ENCODE measurements at regions not wholly inside any gene's neighbourhood (a gene's known extent, or its start where the extent isn't known, plus 50 kb on each side); places are given as distances from the start of the nearest gene placed in this dataset.

GRCh38 chr7:98745722-98746318 is 124.0 kb downstream of the TMEM130 start:
- no peaks in the 10 kb centered on the region for H3K4me1 ChIP-seq (ENCODE audit: control insufficient read depth in 2 of 2, insufficient read depth in 2 of 2, low read length in 2 of 2)
- no peaks in the 10 kb centered on the region for H3K9me3 ChIP-seq (ENCODE audit: control insufficient read depth in 2 of 2, low read length in 2 of 2)
- no peak overlapping the region for H3K27ac ChIP-seq (ENCODE audit: low read depth in 2 of 2, low read length in 2 of 2)
- no peaks in the 10 kb centered on the region for H3K36me3 ChIP-seq (ENCODE audit: control insufficient read depth in 2 of 2, insufficient read depth in 2 of 2, low read length in 2 of 2)
- H3K4me3 ChIP-seq (ENCODE audit: low read length in 2 of 2), result no peak overlapping the region
- no peak overlapping the region for H3K9ac ChIP-seq (ENCODE audit: low read depth in 1 of 2, low read length in 2 of 2)
- H3K27me3 ChIP-seq (ENCODE audit: control insufficient read depth in 2 of 2, insufficient read depth in 2 of 2, low read length in 2 of 2), result no peaks in the 10 kb centered on the region

- no peaks in the 10 kb centered on the region for H3K9me3 ChIP-seq (ENCODE audit: control insufficient read depth in 2 of 2, low read length in 2 of 2)
- H3K27me3 ChIP-seq (ENCODE audit: control insufficient read depth in 2 of 2, insufficient read depth in 2 of 2, low read length in 2 of 2), result no peaks in the 10 kb centered on the region
- H3K9ac ChIP-seq (ENCODE audit: low read depth in 1 of 2, low read length in 2 of 2), result no peak overlapping the region
- no peak overlapping the region for H3K27ac ChIP-seq (ENCODE audit: low read depth in 2 of 2, low read length in 2 of 2)
- no peaks in the 10 kb centered on the region for H3K36me3 ChIP-seq (ENCODE audit: control insufficient read depth in 2 of 2, insufficient read depth in 2 of 2, low read length in 2 of 2)
- H3K4me3 ChIP-seq (ENCODE audit: low read length in 2 of 2), result no peak overlapping the region
- no peaks in the 10 kb centered on the region for H3K4me1 ChIP-seq (ENCODE audit: control insufficient read depth in 2 of 2, insufficient read depth in 2 of 2, low read length in 2 of 2)
Measured at GRCh38 chr7:98748090-98748489, 121.7 kb downstream of the TMEM130 start.

GRCh38 chr7:98753176-98753575 is 116.6 kb downstream of the TMEM130 start:
- H3K27ac ChIP-seq (ENCODE audit: low read depth in 2 of 2, low read length in 2 of 2), result no peak overlapping the region
- no peaks in the 10 kb centered on the region for H3K27me3 ChIP-seq (ENCODE audit: control insufficient read depth in 2 of 2, insufficient read depth in 2 of 2, low read length in 2 of 2)
- H3K9me3 ChIP-seq (ENCODE audit: control insufficient read depth in 2 of 2, low read length in 2 of 2), result no peaks in the 10 kb centered on the region
- H3K4me3 ChIP-seq (ENCODE audit: low read length in 2 of 2), result no peak overlapping the region
- H3K9ac ChIP-seq (ENCODE audit: low read depth in 1 of 2, low read length in 2 of 2), result no peak overlapping the region
- H3K36me3 ChIP-seq (ENCODE audit: control insufficient read depth in 2 of 2, insufficient read depth in 2 of 2, low read length in 2 of 2), result no peaks in the 10 kb centered on the region
- H3K4me1 ChIP-seq (ENCODE audit: control insufficient read depth in 2 of 2, insufficient read depth in 2 of 2, low read length in 2 of 2), result no peaks in the 10 kb centered on the region

- no peak overlapping the region for H3K9ac ChIP-seq (ENCODE audit: low read depth in 1 of 2, low read length in 2 of 2)
- no peak overlapping the region for H3K4me3 ChIP-seq (ENCODE audit: low read length in 2 of 2)
- H3K36me3 ChIP-seq (ENCODE audit: control insufficient read depth in 2 of 2, insufficient read depth in 2 of 2, low read length in 2 of 2), result no peaks in the 10 kb centered on the region
- no peaks in the 10 kb centered on the region for H3K27me3 ChIP-seq (ENCODE audit: control insufficient read depth in 2 of 2, insufficient read depth in 2 of 2, low read length in 2 of 2)
- H3K4me1 ChIP-seq (ENCODE audit: control insufficient read depth in 2 of 2, insufficient read depth in 2 of 2, low read length in 2 of 2), result no peaks in the 10 kb centered on the region
- no peaks in the 10 kb centered on the region for H3K9me3 ChIP-seq (ENCODE audit: control insufficient read depth in 2 of 2, low read length in 2 of 2)
- H3K27ac ChIP-seq (ENCODE audit: low read depth in 2 of 2, low read length in 2 of 2), result no peak overlapping the region
Measured at GRCh38 chr7:98753989-98754479, 115.8 kb downstream of the TMEM130 start.

GRCh38 chr7:98755138-98755898 is 114.5 kb downstream of the TMEM130 start:
- no peak overlapping the region for H3K4me3 ChIP-seq (ENCODE audit: low read length in 2 of 2)
- no peak overlapping the region for H3K27ac ChIP-seq (ENCODE audit: low read depth in 2 of 2, low read length in 2 of 2)
- H3K9ac ChIP-seq (ENCODE audit: low read depth in 1 of 2, low read length in 2 of 2), result no peak overlapping the region
- no peaks in the 10 kb centered on the region for H3K27me3 ChIP-seq (ENCODE audit: control insufficient read depth in 2 of 2, insufficient read depth in 2 of 2, low read length in 2 of 2)
- H3K9me3 ChIP-seq (ENCODE audit: control insufficient read depth in 2 of 2, low read length in 2 of 2), result no peaks in the 10 kb centered on the region
- H3K36me3 ChIP-seq (ENCODE audit: control insufficient read depth in 2 of 2, insufficient read depth in 2 of 2, low read length in 2 of 2), result no peaks in the 10 kb centered on the region
- no peaks in the 10 kb centered on the region for H3K4me1 ChIP-seq (ENCODE audit: control insufficient read depth in 2 of 2, insufficient read depth in 2 of 2, low read length in 2 of 2)

- H3K27me3 ChIP-seq (ENCODE audit: control insufficient read depth in 2 of 2, insufficient read depth in 2 of 2, low read length in 2 of 2), result no peaks in the 10 kb centered on the region
- no peaks in the 10 kb centered on the region for H3K4me1 ChIP-seq (ENCODE audit: control insufficient read depth in 2 of 2, insufficient read depth in 2 of 2, low read length in 2 of 2)
- no peaks in the 10 kb centered on the region for H3K9me3 ChIP-seq (ENCODE audit: control insufficient read depth in 2 of 2, low read length in 2 of 2)
- H3K36me3 ChIP-seq (ENCODE audit: control insufficient read depth in 2 of 2, insufficient read depth in 2 of 2, low read length in 2 of 2), result no peaks in the 10 kb centered on the region
- H3K4me3 ChIP-seq (ENCODE audit: low read length in 2 of 2), result no peak overlapping the region
- no peak overlapping the region for H3K9ac ChIP-seq (ENCODE audit: low read depth in 1 of 2, low read length in 2 of 2)
- no peak overlapping the region for H3K27ac ChIP-seq (ENCODE audit: low read depth in 2 of 2, low read length in 2 of 2)
Measured at GRCh38 chr7:98758157-98758556, 111.7 kb downstream of the TMEM130 start.

GRCh38 chr7:98760201-98760651 is 109.6 kb downstream of the TMEM130 start:
- Histone ChIP-seq H3K9me3 (ENCODE audit: control insufficient read depth in 2 of 2, low read length in 2 of 2) (no peaks in the 10 kb centered on the region), H3K4me1 (ENCODE audit: control insufficient read depth in 2 of 2, insufficient read depth in 2 of 2, low read length in 2 of 2) (no peaks in the 10 kb centered on the region), H3K4me3 (ENCODE audit: low read length in 2 of 2) (no peak overlapping the region), H3K36me3 (ENCODE audit: control insufficient read depth in 2 of 2, insufficient read depth in 2 of 2, low read length in 2 of 2) (no peaks in the 10 kb centered on the region), H3K27me3 (ENCODE audit: control insufficient read depth in 2 of 2, insufficient read depth in 2 of 2, low read length in 2 of 2) (no peaks in the 10 kb centered on the region), H3K27ac (ENCODE audit: low read depth in 2 of 2, low read length in 2 of 2) (no peak overlapping the region), H3K9ac (ENCODE audit: low read depth in 1 of 2, low read length in 2 of 2) (no peak overlapping the region)

GRCh38 chr7:98761225-98761624 is 108.6 kb downstream of the TMEM130 start:
- Histone ChIP-seq H3K27ac (ENCODE audit: low read depth in 2 of 2, low read length in 2 of 2) (no peak overlapping the region), H3K9me3 (ENCODE audit: control insufficient read depth in 2 of 2, low read length in 2 of 2) (no peaks in the 10 kb centered on the region), H3K27me3 (ENCODE audit: control insufficient read depth in 2 of 2, insufficient read depth in 2 of 2, low read length in 2 of 2) (no peaks in the 10 kb centered on the region), H3K9ac (ENCODE audit: low read depth in 1 of 2, low read length in 2 of 2) (no peak overlapping the region), H3K4me3 (ENCODE audit: low read length in 2 of 2) (no peak overlapping the region), H3K4me1 (ENCODE audit: control insufficient read depth in 2 of 2, insufficient read depth in 2 of 2, low read length in 2 of 2) (no peaks in the 10 kb centered on the region), H3K36me3 (ENCODE audit: control insufficient read depth in 2 of 2, insufficient read depth in 2 of 2, low read length in 2 of 2) (no peaks in the 10 kb centered on the region)

GRCh38 chr7:98762620-98763019 is 107.2 kb downstream of the TMEM130 start:
- no peak overlapping the region for H3K9ac ChIP-seq (ENCODE audit: low read depth in 1 of 2, low read length in 2 of 2)
- no peaks in the 10 kb centered on the region for H3K27me3 ChIP-seq (ENCODE audit: control insufficient read depth in 2 of 2, insufficient read depth in 2 of 2, low read length in 2 of 2)
- H3K27ac ChIP-seq (ENCODE audit: low read depth in 2 of 2, low read length in 2 of 2), result no peak overlapping the region
- H3K4me1 ChIP-seq (ENCODE audit: control insufficient read depth in 2 of 2, insufficient read depth in 2 of 2, low read length in 2 of 2), result no peaks in the 10 kb centered on the region
- no peak overlapping the region for H3K4me3 ChIP-seq (ENCODE audit: low read length in 2 of 2)
- no peaks in the 10 kb centered on the region for H3K9me3 ChIP-seq (ENCODE audit: control insufficient read depth in 2 of 2, low read length in 2 of 2)
- no peaks in the 10 kb centered on the region for H3K36me3 ChIP-seq (ENCODE audit: control insufficient read depth in 2 of 2, insufficient read depth in 2 of 2, low read length in 2 of 2)

GRCh38 chr7:98763441-98763840 is 106.4 kb downstream of the TMEM130 start:
- Histone ChIP-seq H3K9me3 (ENCODE audit: control insufficient read depth in 2 of 2, low read length in 2 of 2) (no peaks in the 10 kb centered on the region), H3K27me3 (ENCODE audit: control insufficient read depth in 2 of 2, insufficient read depth in 2 of 2, low read length in 2 of 2) (no peaks in the 10 kb centered on the region), H3K4me1 (ENCODE audit: control insufficient read depth in 2 of 2, insufficient read depth in 2 of 2, low read length in 2 of 2) (no peaks in the 10 kb centered on the region), H3K27ac (ENCODE audit: low read depth in 2 of 2, low read length in 2 of 2) (no peak overlapping the region), H3K9ac (ENCODE audit: low read depth in 1 of 2, low read length in 2 of 2) (no peak overlapping the region), H3K4me3 (ENCODE audit: low read length in 2 of 2) (no peak overlapping the region), H3K36me3 (ENCODE audit: control insufficient read depth in 2 of 2, insufficient read depth in 2 of 2, low read length in 2 of 2) (no peaks in the 10 kb centered on the region)

Measured in mucosa of rectum (tissue), 2 donors.